GM21381 (cell line): ENCODE measurements at regions not wholly inside any gene's neighbourhood (a gene's known extent, or its start where the extent isn't known, plus 50 kb on each side); places are given as distances from the start of the nearest gene placed in this dataset.
"Not testable (repeated sequence)": the region's sequence is repeated elsewhere in the genome, so short reads cannot be mapped to it uniquely, and the experiment has no call there.

Experiments used
- ATAC-seq: cut with Tn5 transposase; IDR thresholded peaks from one replicate; pipeline ENCODE4 v1.9.1; 2021; ENCODE audit warnings: mild to moderate bottlenecking, moderate library complexity; ENCODE audit not compliant: unreplicated experiment

- no peak for ATAC-seq
Observed at GRCh38 chr12:63508543-63508942, 159.8 kb downstream of the DPY19L2 start.

GRCh38 chr12:63499567-63499966 lies 168.7 kb downstream of the DPY19L2 start:
- ATAC-seq: no peak

- ATAC-seq: no peak
Observed at GRCh38 chr12:63498239-63498638, 170.1 kb downstream of the DPY19L2 start.

- no peak for ATAC-seq
Observed at GRCh38 chr12:63496654-63497053, 171.6 kb downstream of the DPY19L2 start.

- no peak for ATAC-seq
Observed at GRCh38 chr12:63495974-63496373, 172.3 kb downstream of the DPY19L2 start.

GRCh38 chr12:63493357-63493756 lies 174.9 kb downstream of the DPY19L2 start:
- not testable (repeated sequence) for ATAC-seq

GRCh38 chr12:63480186-63480585 lies 188.1 kb downstream of the DPY19L2 start:
- no peak for ATAC-seq

- no peak for ATAC-seq
Observed at GRCh38 chr12:63470161-63470560, 198.1 kb downstream of the DPY19L2 start.

GRCh38 chr12:63467951-63468350 lies 200.3 kb downstream of the DPY19L2 start:
- no peak for ATAC-seq

GRCh38 chr12:63457857-63458256 lies 210.4 kb downstream of the DPY19L2 start:
- ATAC-seq: no peak

- no peak for ATAC-seq
Observed at GRCh38 chr12:63457428-63457827, 210.9 kb downstream of the DPY19L2 start.

GRCh38 chr12:63450816-63451215 lies 217.5 kb downstream of the DPY19L2 start:
- ATAC-seq: no peak

GRCh38 chr12:63450334-63450733 lies 218.0 kb downstream of the DPY19L2 start:
- no peak for ATAC-seq

- no peak for ATAC-seq
Observed at GRCh38 chr12:63445224-63445880, 222.9 kb downstream of the DPY19L2 start.

- no peak for ATAC-seq
Observed at GRCh38 chr12:63440048-63440447, 228.2 kb downstream of the DPY19L2 start.

- ATAC-seq: not testable (repeated sequence)
Observed at GRCh38 chr12:63434384-63434783, 233.9 kb downstream of the DPY19L2 start.

GRCh38 chr12:63427969-63428368 lies 240.3 kb downstream of the DPY19L2 start:
- not testable (repeated sequence) for ATAC-seq

- not testable (repeated sequence) for ATAC-seq
Observed at GRCh38 chr12:63427029-63427428, 241.3 kb downstream of the DPY19L2 start.

GRCh38 chr12:63424671-63425070 lies 243.6 kb downstream of the DPY19L2 start:
- ATAC-seq: no peak

GRCh38 chr12:63423839-63424238 lies 244.5 kb downstream of the DPY19L2 start:
- no peak for ATAC-seq

- ATAC-seq: peak; percentile 83
Observed at GRCh38 chr12:63420206-63420644, 248.1 kb downstream of the DPY19L2 start.

- ATAC-seq: no peak
Observed at GRCh38 chr12:63419154-63419553, 249.1 kb downstream of the DPY19L2 start.

GRCh38 chr12:63416788-63417187 lies 251.5 kb downstream of the DPY19L2 start:
- no peak for ATAC-seq
